GM06990 (cell line): ENCODE measurements at regions not wholly inside any gene's neighbourhood (a gene's known extent, or its start where the extent isn't known, plus 50 kb on each side); places are given as distances from the start of the nearest gene placed in this dataset.

Experiments used
- DNase-seq: peaks from one replicate; pipeline ENCODE4 v3.0.0-alpha.2; 2011; ENCODE audit not compliant: insufficient read length; ENCODE audit errors: extremely low read depth
- H3K27me3 ChIP-seq: replicated peaks from 2 replicates; pipeline ENCODE4 v1.6.0; 2011; ENCODE audit warnings: low read length; ENCODE audit not compliant: control insufficient read depth, insufficient read depth
- H3K36me3 ChIP-seq: 2 replicates; pipeline ENCODE4 v1.5.1; 2011; ENCODE audit warnings: low read length; ENCODE audit not compliant: control insufficient read depth, insufficient read depth
- H3K4me3 ChIP-seq: replicated peaks from 2 replicates; pipeline ENCODE4 v1.5.1; 2011; ENCODE audit warnings: low read depth, mild to moderate bottlenecking, control low read depth, low read length
- TF ChIP-seq, protein P1 (sequence below): IDR thresholded peaks from 2 replicates; pipeline ENCODE4 v1.5.1; 2011; ENCODE audit warnings: low read length, control low read depth, mild to moderate bottlenecking, inconsistent platforms; ENCODE audit not compliant: insufficient read depth, poor library complexity, severe bottlenecking

DNA sequence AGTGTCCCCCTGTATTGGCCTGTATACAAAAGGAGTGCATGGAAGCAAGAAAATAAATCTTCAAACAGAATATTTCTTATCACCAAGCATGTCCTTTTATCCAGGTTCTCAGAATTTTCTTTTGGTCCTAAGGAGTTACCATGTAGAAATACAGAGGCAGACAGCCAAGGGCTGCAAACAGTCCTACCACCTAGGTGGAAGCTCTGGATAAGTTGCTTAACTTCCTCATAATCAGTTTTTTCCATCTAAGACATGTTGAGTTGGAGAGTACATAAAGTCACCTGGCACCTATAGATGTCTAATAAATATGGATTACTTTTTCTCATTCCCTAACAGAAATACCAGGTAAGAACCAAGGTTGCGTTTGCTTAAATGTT, 57.0 kb upstream of the BLID start:
- TF ChIP-seq, protein P1, sequence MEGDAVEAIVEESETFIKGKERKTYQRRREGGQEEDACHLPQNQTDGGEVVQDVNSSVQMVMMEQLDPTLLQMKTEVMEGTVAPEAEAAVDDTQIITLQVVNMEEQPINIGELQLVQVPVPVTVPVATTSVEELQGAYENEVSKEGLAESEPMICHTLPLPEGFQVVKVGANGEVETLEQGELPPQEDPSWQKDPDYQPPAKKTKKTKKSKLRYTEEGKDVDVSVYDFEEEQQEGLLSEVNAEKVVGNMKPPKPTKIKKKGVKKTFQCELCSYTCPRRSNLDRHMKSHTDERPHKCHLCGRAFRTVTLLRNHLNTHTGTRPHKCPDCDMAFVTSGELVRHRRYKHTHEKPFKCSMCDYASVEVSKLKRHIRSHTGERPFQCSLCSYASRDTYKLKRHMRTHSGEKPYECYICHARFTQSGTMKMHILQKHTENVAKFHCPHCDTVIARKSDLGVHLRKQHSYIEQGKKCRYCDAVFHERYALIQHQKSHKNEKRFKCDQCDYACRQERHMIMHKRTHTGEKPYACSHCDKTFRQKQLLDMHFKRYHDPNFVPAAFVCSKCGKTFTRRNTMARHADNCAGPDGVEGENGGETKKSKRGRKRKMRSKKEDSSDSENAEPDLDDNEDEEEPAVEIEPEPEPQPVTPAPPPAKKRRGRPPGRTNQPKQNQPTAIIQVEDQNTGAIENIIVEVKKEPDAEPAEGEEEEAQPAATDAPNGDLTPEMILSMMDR, result no peak
- no peaks in the 10 kb centered on the region for H3K36me3 ChIP-seq
- no peak overlapping the region for H3K4me3 ChIP-seq
- DNase-seq, result no peak
- H3K27me3 ChIP-seq, result no peaks in the 10 kb centered on the region; the same call in 1 of the 2 replicates

DNA sequence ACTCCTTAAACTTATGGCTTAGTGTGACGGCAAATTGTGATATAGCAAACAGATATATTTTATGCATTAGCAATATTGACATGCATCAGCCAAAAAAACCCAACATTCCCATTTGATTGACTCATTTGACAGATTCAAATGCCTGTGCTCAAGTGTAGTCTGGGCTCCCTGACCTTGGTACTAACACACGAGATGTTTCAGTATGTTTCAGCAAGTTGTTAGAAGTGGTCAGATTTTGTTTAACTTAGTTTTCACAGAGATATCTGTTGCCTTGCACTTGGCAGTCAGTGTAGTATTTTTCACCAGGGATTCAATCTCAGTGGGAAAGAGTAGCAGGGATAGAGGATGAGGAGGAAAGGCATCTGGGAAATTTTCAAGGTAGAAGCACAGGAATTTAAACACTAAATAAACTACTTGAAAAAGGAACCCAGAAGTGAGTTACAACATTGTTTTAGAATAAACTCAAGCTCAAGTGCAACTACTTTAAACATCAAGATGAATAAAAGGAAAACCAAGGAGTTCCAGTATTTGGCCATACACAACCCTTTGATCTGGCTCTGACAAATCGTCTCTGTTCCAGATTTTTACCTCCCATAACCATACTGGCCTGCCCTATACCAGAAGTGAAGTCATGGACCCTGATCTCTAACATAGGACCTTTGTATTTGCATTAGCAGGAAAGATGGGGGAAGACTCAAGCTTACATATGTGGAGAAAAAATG, 56.5 kb upstream of the BLID start:
- H3K27me3 ChIP-seq, result no peaks in the 10 kb centered on the region; the same call in 1 of the 2 replicates
- TF ChIP-seq, protein P1, result no peak
- H3K4me3 ChIP-seq, result no peak overlapping the region
- no peak for DNase-seq
- no peaks in the 10 kb centered on the region for H3K36me3 ChIP-seq

DNA sequence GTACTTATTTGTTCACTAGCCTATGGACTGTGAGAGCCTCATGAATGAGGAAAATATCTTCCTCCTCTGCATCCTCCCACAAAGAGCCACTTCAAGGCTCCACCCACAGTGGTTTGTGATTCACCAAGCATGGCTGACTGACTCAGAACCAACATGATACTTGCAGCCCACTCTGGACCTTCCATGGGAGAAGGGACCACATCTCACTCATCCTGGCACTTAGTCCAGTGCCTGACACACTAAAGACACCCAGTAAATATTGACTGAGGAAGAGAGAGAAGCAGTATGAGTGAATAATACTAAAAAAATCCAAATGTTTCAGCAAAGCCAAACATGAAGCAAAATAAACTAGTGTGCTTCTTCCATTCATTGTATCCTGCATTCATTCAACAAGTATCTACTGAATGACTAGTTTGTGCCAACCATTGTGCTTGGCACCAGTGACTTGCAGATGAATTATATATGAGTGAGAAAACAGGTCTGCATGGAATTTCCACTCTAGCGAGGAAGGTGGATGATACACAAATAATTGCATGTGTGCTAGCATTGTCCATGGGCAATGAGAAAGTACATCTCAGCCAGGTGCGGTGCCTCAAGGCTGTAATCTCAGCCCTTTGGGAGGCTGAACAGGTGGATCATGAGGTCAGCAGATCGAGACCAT, 54.9 kb upstream of the BLID start:
- DNase-seq, result no peak
- H3K36me3 ChIP-seq, result no peaks in the 10 kb centered on the region
- H3K27me3 ChIP-seq, result no peaks in the 10 kb centered on the region; the same call in 1 of the 2 replicates
- H3K4me3 ChIP-seq, result no peak overlapping the region
- TF ChIP-seq, protein P1, result no peak

- H3K4me3 ChIP-seq, result no peak overlapping the region
- TF ChIP-seq, protein P1, result no peak
- no peaks in the 10 kb centered on the region for H3K27me3 ChIP-seq
- DNase-seq, result no peak
- H3K36me3 ChIP-seq, result no peaks in the 10 kb centered on the region
Measured at GRCh38 chr11:122168218-122168617, 52.2 kb upstream of the BLID start.

- H3K36me3 ChIP-seq, result no peaks in the 10 kb centered on the region
- DNase-seq, result no peak
- no peak overlapping the region for H3K4me3 ChIP-seq
- TF ChIP-seq, protein P1, result no peak
- H3K27me3 ChIP-seq, result no peaks in the 10 kb centered on the region
Measured at GRCh38 chr11:122167100-122167499, 51.1 kb upstream of the BLID start.
